Fibroblast of villous mesenchyme (primary cell): ENCODE measurements at regions not wholly inside any gene's neighbourhood (a gene's known extent, or its start where the extent isn't known, plus 50 kb on each side); places are given as distances from the start of the nearest gene placed in this dataset.

Experiments
- DNase-seq: peaks from one replicate; pipeline ENCODE4 v3.0.0-alpha.2; 2010; ENCODE audit warnings: low read depth
- H3K4me3 ChIP-seq: 2 replicates; pipeline ENCODE4 v1.5.1; 2011; ENCODE audit warnings: low read depth, mild to moderate bottlenecking, low read length
- CTCF ChIP-seq: IDR thresholded peaks from 2 replicates; pipeline ENCODE4 v1.5.1; 2012; ENCODE audit warnings: low read depth, mild to moderate bottlenecking, low read length; ENCODE audit not compliant: insufficient read depth

- peak; percentile 11 for TF ChIP-seq CTCF
- DNase-seq = no peak
- no peak overlapping the region for H3K4me3 ChIP-seq
Observed at GRCh38 chr17:14813649-14814370, 451.3 kb downstream of the PMP22 start.

GRCh38 chr17:14808425-14808824, 456.7 kb downstream of the PMP22 start:
- no peak for TF ChIP-seq CTCF
- no peak for DNase-seq

GRCh38 chr17:14805348-14805747, 459.8 kb downstream of the PMP22 start:
- no peak overlapping the region for H3K4me3 ChIP-seq
- no peak for TF ChIP-seq CTCF
- no peak for DNase-seq

More at GRCh38 chr17:14808425-14808824, 456.7 kb downstream of the PMP22 start:
- no peak overlapping the region for H3K4me3 ChIP-seq

- TF ChIP-seq CTCF = no peak
- no peak overlapping the region for H3K4me3 ChIP-seq
Observed at GRCh38 chr17:14803826-14804225, 461.3 kb downstream of the PMP22 start.

GRCh38 chr17:14797801-14798200, 467.3 kb downstream of the PMP22 start:
- no peak for TF ChIP-seq CTCF
- no peak for DNase-seq
- no peak overlapping the region for H3K4me3 ChIP-seq

More at GRCh38 chr17:14803826-14804225, 461.3 kb downstream of the PMP22 start:
- no peak for DNase-seq

GRCh38 chr17:14797021-14797420, 468.1 kb downstream of the PMP22 start:
- H3K4me3 ChIP-seq = no peak overlapping the region
- DNase-seq = no peak
- TF ChIP-seq CTCF = no peak

- no peak overlapping the region for H3K4me3 ChIP-seq
- TF ChIP-seq CTCF = no peak
- DNase-seq = no peak
Observed at GRCh38 chr17:14794961-14795360, 470.2 kb downstream of the PMP22 start.
